ENCODE measurements at regions not wholly inside any gene's neighbourhood (a gene's known extent, or its start where the extent isn't known, plus 50 kb on each side); places are given as distances from the start of the nearest gene placed in this dataset.

DNA sequence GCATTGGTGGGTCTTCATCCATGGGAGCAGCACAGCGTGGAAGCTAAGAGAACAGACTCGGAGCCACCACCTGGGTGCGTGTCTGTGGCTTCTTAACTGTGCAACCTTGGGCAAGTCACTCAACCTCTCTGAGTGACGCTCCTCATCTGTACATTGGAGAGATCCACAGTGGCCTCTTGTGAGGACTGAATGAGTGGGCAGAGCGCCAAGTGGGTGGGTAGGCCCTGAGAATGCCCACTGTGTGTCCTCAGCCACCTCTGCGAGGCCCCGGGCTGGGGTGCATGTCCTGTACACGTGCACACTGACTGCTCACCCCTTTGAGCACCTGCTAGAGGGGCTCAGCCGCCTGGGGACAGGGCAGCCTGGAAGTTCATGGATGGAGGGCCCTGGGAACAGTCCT, 99.6 kb upstream of the PRR23E start:
- TF ChIP-seq, protein P1, sequence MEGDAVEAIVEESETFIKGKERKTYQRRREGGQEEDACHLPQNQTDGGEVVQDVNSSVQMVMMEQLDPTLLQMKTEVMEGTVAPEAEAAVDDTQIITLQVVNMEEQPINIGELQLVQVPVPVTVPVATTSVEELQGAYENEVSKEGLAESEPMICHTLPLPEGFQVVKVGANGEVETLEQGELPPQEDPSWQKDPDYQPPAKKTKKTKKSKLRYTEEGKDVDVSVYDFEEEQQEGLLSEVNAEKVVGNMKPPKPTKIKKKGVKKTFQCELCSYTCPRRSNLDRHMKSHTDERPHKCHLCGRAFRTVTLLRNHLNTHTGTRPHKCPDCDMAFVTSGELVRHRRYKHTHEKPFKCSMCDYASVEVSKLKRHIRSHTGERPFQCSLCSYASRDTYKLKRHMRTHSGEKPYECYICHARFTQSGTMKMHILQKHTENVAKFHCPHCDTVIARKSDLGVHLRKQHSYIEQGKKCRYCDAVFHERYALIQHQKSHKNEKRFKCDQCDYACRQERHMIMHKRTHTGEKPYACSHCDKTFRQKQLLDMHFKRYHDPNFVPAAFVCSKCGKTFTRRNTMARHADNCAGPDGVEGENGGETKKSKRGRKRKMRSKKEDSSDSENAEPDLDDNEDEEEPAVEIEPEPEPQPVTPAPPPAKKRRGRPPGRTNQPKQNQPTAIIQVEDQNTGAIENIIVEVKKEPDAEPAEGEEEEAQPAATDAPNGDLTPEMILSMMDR (IDR thresholded peaks at IDR 0.05; ENCODE audit: insufficient read depth, low read depth, low read length) = no peak
- TF ChIP-seq EZH2 (IDR thresholded peaks at IDR 0.05; ENCODE audit: insufficient read depth, low read length) = no peak

Measured in astrocyte (in vitro differentiated cells and primary cell).